HG03025 (cell line): ENCODE measurements at regions not wholly inside any gene's neighbourhood (a gene's known extent, or its start where the extent isn't known, plus 50 kb on each side); places are given as distances from the start of the nearest gene placed in this dataset.
"Not testable (repeated sequence)": the region's sequence is repeated elsewhere in the genome, so short reads cannot be mapped to it uniquely, and the experiment has no call there.

Experiments used
- ATAC-seq: cut with Tn5 transposase; IDR thresholded peaks from one replicate; pipeline ENCODE4 v1.9.1; 2021; ENCODE audit warnings: mild to moderate bottlenecking, moderate library complexity; ENCODE audit not compliant: unreplicated experiment, low FRiP score

- no peak for ATAC-seq
These were observed 167.8 kb downstream of the PMAIP1 start for GRCh38 chr18:60067426-60068210.

- ATAC-seq = no peak
These were observed 166.6 kb downstream of the PMAIP1 start for GRCh38 chr18:60066219-60066975.

GRCh38 chr18:60064271-60064670, 164.5 kb downstream of the PMAIP1 start:
- no peak for ATAC-seq

GRCh38 chr18:60062831-60063230, 163.0 kb downstream of the PMAIP1 start:
- not testable (repeated sequence) for ATAC-seq

GRCh38 chr18:60062396-60062795, 162.6 kb downstream of the PMAIP1 start:
- no peak for ATAC-seq

- no peak for ATAC-seq
These were observed 160.8 kb downstream of the PMAIP1 start for GRCh38 chr18:60060578-60060977.

- ATAC-seq = no peak
These were observed 160.2 kb downstream of the PMAIP1 start for GRCh38 chr18:60060026-60060425.

- ATAC-seq = no peak
These were observed 159.4 kb downstream of the PMAIP1 start for GRCh38 chr18:60059216-60059615.

- ATAC-seq = no peak
These were observed 154.0 kb downstream of the PMAIP1 start for GRCh38 chr18:60053747-60054304.

- no peak for ATAC-seq
These were observed 151.0 kb downstream of the PMAIP1 start for GRCh38 chr18:60050821-60051220.

GRCh38 chr18:60049172-60049571, 149.4 kb downstream of the PMAIP1 start:
- ATAC-seq = no peak

- no peak for ATAC-seq
These were observed 147.8 kb downstream of the PMAIP1 start for GRCh38 chr18:60047556-60047955.

GRCh38 chr18:60044290-60045006, 144.7 kb downstream of the PMAIP1 start:
- no peak for ATAC-seq

- ATAC-seq = no peak
These were observed 141.2 kb downstream of the PMAIP1 start for GRCh38 chr18:60040971-60041370.

GRCh38 chr18:60038731-60039130, 138.9 kb downstream of the PMAIP1 start:
- no peak for ATAC-seq

- ATAC-seq = no peak
These were observed 127.6 kb downstream of the PMAIP1 start for GRCh38 chr18:60027397-60027796.

GRCh38 chr18:60024857-60025256, 125.1 kb downstream of the PMAIP1 start:
- no peak for ATAC-seq

- no peak for ATAC-seq
These were observed 124.5 kb downstream of the PMAIP1 start for GRCh38 chr18:60024345-60024744.

- no peak for ATAC-seq
These were observed 123.0 kb downstream of the PMAIP1 start for GRCh38 chr18:60022671-60023276.

GRCh38 chr18:60021556-60021955, 121.8 kb downstream of the PMAIP1 start:
- no peak for ATAC-seq
